ENCODE measurements at regions not wholly inside any gene's neighbourhood (a gene's known extent, or its start where the extent isn't known, plus 50 kb on each side); places are given as distances from the start of the nearest gene placed in this dataset.

DNA sequence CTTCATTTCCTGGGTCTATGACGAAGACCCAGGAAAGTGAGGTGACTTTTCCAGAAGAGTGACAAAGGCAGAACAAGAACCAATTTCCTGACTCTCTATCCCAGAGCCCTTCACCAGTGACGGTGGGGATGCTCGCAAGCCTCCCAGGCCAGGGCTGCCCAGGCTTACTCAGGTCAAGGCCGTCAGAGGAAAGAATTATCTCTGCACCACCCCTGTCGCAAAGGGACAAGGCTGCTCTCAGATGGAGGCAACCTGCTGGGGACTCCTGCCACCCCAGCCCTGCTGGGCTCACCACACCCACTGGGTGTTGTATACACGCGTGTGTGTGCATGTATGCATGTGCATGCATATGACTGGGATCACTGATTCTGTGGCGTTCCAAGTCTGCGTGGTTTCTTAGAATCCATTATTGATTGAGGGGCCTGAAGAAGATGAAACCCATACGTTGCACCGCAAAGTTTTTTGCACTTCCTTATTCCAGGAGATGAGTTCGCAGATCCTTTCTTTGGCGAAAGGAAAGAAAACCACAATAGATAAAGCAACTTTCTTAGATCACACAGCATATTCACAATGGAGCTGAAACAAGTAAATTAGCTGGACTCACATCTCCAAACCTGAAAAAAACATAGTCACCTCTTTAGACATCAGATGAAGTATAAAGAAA, 255.8 kb downstream of the RHOU start:
- Histone ChIP-seq H3K36me3 (no peaks in the 10 kb centered on the region), H3K4me3 (no peak overlapping the region), H3K4me1 (ENCODE audit: control insufficient read depth in 1 of 2, low read depth in 2 of 2) (peaks cover 8 to 34% of the 10 kb centered on the region in 2 donors), H3K27me3 (replicated peaks; ENCODE audit: insufficient read depth) (no peaks in the 10 kb centered on the region), H3K9me3 (no peaks in the 10 kb centered on the region), H3K27ac (peak overlapping the region in 1 of 2 donors; percentile 6)
- no peak for DNase-seq (ENCODE audit: low spot score)
- TF ChIP-seq, protein P1, sequence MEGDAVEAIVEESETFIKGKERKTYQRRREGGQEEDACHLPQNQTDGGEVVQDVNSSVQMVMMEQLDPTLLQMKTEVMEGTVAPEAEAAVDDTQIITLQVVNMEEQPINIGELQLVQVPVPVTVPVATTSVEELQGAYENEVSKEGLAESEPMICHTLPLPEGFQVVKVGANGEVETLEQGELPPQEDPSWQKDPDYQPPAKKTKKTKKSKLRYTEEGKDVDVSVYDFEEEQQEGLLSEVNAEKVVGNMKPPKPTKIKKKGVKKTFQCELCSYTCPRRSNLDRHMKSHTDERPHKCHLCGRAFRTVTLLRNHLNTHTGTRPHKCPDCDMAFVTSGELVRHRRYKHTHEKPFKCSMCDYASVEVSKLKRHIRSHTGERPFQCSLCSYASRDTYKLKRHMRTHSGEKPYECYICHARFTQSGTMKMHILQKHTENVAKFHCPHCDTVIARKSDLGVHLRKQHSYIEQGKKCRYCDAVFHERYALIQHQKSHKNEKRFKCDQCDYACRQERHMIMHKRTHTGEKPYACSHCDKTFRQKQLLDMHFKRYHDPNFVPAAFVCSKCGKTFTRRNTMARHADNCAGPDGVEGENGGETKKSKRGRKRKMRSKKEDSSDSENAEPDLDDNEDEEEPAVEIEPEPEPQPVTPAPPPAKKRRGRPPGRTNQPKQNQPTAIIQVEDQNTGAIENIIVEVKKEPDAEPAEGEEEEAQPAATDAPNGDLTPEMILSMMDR (IDR thresholded peaks at IDR 0.05), result no peak
- no peak for ATAC-seq (ENCODE audit: insufficient number of reproducible peaks, low FRiP score, low read depth)

DNA sequence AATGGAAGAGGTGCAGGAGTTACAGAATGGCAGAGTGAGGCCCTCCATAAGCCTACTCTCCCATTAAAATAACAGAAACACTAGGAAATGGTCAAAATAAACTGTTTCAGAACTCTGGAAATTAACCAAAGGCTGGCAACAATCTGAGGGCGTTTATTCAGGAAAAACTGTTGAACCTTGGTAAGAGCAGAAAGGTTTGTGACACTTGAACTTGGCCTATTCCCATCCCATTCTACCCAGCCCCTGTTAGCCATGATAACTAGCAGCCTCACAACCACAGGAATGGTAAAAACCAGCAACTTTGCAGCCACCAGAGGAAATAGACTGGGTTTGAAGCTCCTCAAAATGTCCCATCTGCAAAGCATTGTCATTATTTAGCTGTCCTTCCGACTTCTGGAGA, 256.8 kb downstream of the RHOU start:
- H3K4me3 ChIP-seq, result no peak overlapping the region
- H3K27ac ChIP-seq, result no peak overlapping the region
- H3K36me3 ChIP-seq, result no peaks in the 10 kb centered on the region
- TF ChIP-seq, protein P1 (IDR thresholded peaks at IDR 0.05), result no peak
- ATAC-seq (ENCODE audit: insufficient number of reproducible peaks, low FRiP score, low read depth) (no peak), DNase-seq (ENCODE audit: low spot score) (no peak)
- no peaks in the 10 kb centered on the region for H3K27me3 ChIP-seq (replicated peaks; ENCODE audit: insufficient read depth)
- H3K4me1 ChIP-seq (ENCODE audit: control insufficient read depth in 1 of 2, low read depth in 2 of 2), result peaks cover 0 to 24% of the 10 kb centered on the region in 2 donors
- H3K9me3 ChIP-seq, result no peaks in the 10 kb centered on the region

DNA sequence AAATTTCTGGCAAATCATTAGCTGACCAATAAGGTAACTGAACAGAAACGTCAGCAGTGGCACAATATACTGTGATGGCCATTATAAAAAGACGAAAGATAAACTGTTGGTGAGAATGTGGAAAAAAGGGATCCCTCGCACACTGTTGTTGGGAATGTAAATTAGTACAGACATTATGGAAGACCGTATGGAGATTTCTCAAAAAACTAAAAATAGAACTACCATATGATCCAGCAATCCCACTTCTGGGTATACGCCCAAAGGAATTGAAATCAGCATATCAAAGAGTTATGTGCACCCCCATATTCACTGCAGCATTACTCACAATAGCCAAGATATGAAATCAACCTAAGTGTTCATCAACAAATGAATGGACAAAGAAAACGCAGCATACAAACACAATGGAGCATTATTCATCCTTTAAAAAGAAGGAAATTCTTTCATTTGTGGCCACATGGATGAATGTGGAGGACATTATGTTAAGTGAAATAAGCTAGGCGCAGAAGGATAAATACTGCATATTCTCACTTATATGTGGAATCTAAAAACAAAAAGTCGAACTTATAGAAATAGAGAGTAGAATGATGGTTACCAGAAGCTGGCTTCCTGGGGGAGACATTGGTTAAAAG, 257.7 kb downstream of the RHOU start:
- DNase-seq (ENCODE audit: low spot score), result no peak
- H3K27me3 ChIP-seq (replicated peaks; ENCODE audit: insufficient read depth), result no peaks in the 10 kb centered on the region
- no peak for ATAC-seq (ENCODE audit: insufficient number of reproducible peaks, low FRiP score, low read depth)

DNA sequence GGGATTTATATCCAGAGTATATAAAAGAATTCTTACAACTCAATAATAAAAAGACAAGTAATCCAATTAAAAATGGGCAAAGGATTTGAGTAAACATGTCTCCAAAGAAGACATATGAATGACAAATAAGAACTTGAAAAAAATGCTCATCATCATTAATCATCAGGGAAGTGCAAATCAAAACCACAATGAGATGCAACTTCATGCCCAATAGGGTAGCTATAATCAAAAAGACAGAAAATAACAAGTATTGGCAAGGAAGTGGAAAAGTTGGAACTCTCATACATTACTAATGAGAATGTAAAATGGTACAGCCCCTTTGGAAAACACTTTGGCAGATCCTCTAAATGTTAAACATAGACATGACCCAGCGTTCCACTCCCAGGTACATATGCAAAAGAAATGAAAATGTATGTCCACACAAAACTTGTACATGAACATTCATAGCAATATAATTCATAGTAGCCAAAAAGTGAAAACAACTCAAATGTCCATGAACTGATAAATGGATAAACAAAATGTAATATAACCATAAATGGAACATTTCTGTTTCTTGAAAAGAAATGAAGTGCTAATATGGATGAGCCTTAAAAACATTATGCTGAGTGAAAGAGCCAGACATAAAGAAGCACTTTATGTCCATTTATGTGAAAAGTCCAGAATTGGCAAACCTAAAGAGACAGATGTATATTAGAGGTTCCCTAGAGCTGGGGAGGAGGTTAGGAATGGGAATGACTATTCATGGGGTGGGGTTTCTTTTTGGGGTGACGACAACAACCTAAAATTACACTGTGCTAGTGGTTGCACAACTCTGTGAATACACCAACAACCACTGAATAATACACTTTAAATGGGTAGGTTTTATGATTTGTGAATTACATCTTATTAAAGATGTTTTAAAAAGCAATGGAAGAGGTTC, 259.7 kb downstream of the RHOU start:
- TF ChIP-seq, protein P1 (IDR thresholded peaks at IDR 0.05), result no peak
- no peak for DNase-seq (ENCODE audit: low spot score)
- H3K36me3 ChIP-seq, result no peaks in the 10 kb centered on the region
- H3K4me3 ChIP-seq, result no peak overlapping the region
- H3K27ac ChIP-seq, result no peak overlapping the region
- H3K9me3 ChIP-seq, result no peaks in the 10 kb centered on the region
- no peak for ATAC-seq (ENCODE audit: insufficient number of reproducible peaks, low FRiP score, low read depth)
- no peaks in the 10 kb centered on the region for H3K27me3 ChIP-seq (replicated peaks; ENCODE audit: insufficient read depth)
- peaks cover 0 to 9% of the 10 kb centered on the region in 2 donors for H3K4me1 ChIP-seq (ENCODE audit: control insufficient read depth in 1 of 2, low read depth in 2 of 2)

More for the DNA sequence above, 257.7 kb downstream of the RHOU start:
- TF ChIP-seq, protein P1 (IDR thresholded peaks at IDR 0.05), result no peak
- H3K4me3 ChIP-seq, result no peak overlapping the region
- no peaks in the 10 kb centered on the region for H3K9me3 ChIP-seq
- H3K4me1 ChIP-seq (ENCODE audit: control insufficient read depth in 1 of 2, low read depth in 2 of 2), result peaks cover 0 to 24% of the 10 kb centered on the region in 2 donors
- no peak overlapping the region for H3K27ac ChIP-seq
- no peaks in the 10 kb centered on the region for H3K36me3 ChIP-seq

DNA sequence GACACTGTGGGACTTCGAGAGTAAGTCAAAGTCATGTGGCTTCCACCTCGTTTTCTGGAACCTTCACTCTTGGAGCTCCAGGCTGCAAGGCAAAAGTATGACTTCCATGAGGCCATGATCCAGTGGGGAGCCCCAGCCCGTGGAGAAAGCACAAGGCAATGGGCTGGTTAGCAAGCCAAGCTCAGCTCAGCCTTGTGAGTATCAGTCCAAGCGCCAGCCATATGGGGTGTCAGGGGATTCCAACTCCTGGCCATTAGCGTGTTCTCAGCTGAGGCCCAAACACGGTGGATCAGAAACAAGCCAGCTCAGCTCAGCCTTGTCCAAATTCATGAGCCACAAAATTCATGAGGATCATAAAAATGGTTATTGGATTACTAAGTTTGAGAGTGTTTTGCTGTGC, 261.0 kb downstream of the RHOU start:
- DNase-seq (ENCODE audit: low spot score) (no peak), ATAC-seq (ENCODE audit: insufficient number of reproducible peaks, low FRiP score, low read depth) (no peak)
- Histone ChIP-seq H3K4me3 (no peak overlapping the region), H3K27ac (no peak overlapping the region), H3K4me1 (ENCODE audit: control insufficient read depth in 1 of 2, low read depth in 2 of 2) (no peaks in the 10 kb centered on the region), H3K27me3 (replicated peaks; ENCODE audit: insufficient read depth) (no peaks in the 10 kb centered on the region), H3K9me3 (no peaks in the 10 kb centered on the region), H3K36me3 (no peaks in the 10 kb centered on the region)
- TF ChIP-seq, protein P1 (IDR thresholded peaks at IDR 0.05), result no peak

Data from thoracic aorta (tissue), 2 donors.